Hematopoietic multipotent progenitor cell treated with erythropoietin and hydrocortisone succinate and interleukin-3 and kit ligand, for 6 days (in vitro differentiated cells): ENCODE measurements at regions not wholly inside any gene's neighbourhood (a gene's known extent, or its start where the extent isn't known, plus 50 kb on each side); places are given as distances from the start of the nearest gene placed in this dataset.

Experiments used
- DNase-seq: peaks from one replicate; pipeline ENCODE4 v3.0.0-alpha.2; 2015

DNA sequence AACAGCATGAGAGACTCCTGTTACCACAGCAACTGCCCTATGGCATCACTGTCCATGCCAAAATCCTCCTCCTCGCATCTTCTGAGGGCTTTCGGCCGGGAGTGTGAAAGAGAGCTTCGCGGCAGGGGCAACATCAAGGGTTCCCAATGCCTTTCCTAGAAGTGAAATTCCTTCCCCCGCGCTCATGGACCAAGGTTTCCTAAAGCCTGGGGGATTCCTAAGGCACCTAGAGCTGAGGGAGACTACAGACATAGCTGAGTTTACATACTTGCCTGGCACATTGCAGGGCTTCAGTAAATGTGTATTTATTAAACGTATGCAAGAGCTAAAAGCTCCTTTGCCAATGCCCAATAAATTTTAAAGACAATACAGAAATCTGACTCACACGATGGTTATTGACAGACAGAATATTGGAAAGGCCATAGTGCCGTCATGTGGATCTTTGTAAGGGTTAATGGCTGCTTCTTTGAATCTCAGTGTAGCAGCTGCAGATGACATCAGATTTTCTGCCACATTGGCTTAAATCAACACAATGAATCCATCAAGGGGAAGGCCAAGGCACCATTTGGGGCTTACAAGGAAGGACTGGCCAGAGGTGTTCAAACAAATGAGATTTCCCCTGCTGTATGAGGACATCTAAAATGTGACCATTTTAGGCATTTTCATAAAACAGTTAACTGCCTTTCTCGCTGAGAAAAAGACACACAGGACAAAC, 281.2 kb upstream of the JARID2 start:
- no peak for DNase-seq

DNA sequence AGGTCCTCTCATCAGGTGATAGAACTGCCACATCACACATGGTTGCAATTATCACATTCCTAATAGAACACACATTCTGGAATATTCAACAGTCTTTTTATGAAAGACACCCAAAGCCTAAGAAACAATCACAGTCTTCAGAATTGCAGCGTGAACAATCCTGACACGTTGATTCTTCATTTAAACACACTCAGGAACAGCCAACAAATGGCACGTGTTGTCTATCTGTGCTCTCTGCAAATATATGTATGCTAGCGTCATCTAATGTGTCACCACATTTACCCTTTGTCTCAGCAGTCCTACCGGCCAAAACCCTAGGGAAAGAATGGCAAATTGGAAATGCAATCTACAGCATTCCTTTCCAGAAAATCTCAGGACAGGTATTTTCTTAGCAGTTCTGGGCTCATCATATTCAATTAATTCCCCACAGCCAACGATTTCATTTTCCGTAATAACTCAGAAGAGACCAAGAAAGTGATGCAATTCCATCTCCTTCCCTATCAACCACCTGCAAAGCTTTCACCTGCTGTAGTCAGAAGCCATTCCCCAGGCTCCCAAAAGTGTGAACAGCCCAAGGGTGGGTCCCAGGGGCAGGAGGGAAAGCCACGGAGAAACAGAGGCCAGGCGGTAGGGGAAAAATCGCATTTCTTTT, 280.3 kb upstream of the JARID2 start:
- DNase-seq, result no peak

DNA sequence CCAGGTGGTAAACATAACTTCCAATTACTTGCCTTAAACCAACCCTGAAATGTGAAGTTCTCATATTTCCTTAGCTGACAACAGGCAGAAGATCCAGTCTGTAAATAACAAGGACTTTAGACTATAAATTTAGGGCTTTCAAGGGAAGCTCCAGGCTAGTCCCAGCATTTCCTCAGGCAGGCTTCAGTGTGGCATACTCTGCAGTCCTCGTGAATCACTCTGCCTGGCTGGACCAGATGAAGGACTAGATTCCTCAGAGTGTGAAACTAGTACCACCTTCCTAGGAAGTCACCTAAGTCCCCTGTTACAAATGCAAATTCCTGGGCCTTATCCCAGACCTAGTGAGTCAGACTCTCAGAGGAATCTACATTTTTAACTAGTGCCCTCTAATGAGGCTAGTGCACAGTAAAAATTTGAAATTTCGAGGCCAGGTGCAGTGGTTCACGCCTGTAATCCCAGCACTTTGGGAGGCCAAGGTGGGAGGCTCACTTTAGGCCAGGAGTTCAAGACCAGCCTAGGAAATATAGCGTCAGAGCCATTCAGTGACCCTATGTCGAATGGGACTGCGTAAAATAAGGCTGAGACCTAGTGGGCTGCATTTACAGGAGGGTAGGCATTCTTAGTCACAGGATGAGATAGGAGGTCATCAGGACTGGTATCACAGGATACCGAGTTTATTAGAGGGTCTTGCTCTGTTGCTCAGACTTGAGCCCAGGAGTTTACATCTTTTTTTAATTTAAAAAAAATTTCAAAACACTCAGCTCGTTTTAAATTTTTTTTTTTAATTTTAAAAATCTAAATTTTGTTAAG, 279.6 kb upstream of the JARID2 start:
- DNase-seq, result no peak

DNA sequence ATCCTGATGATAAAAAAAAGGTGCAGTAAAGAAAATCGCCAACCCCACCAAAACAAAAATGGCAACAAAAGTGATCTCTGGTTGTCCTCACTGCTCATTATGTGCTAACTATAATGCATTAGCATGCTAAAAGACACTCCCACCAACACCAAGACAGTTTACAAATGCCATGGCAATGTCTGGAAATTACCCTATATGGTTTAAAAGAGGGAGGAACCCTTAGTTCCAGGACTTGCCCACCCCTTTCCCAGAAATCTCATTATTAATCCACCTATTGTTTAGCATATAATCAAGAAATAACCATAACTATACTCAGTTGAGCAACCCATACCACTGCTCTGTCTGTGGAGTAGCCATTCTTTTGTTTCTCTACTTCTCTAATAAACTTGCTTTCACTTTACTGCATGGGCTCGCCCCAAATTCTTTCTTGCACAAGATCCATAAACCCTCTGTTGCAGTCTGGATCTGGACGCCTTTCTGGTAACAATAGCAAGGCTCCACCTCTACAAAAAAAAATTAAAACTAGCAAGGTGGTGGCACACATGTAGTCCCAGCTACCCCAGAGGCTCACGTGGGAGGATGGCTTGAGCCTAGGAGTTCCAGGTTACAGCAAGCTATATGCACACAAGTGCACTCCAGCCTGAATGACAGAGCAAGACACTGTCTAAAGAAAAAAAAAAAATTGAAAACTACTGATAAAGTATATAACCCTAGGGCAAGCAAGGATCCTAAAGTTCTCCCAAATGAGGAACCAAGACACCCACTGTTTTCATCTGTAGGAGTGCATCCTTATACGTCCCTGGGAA, 278.8 kb upstream of the JARID2 start:
- DNase-seq, result peak; percentile 18

DNA sequence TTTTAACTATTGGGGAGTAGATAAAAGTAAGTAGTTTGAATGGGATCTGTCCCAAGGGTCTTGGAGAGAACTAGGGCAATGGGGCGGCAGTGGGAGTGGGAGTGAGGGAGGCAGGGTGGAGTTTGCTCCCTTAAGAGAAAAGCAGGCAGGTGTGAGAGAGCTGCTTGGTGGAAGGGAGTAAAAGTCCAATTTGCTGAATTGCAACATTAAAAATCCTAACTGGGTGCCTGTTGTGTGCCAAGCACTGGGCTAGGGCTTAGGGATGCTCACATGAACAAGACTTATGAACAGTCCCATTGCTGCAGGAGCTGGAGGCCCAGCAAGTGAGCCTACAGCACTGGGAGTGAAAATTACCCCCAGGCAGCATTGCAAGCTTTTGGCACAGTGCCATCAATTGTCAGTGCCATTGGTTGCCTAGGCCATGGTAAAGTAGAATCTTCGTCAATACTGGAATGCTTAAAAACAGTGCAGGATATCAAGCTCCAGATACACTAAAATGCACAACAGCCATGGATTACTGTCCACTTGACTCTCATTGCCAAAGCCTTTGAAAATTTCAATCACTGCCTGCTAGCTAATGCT, 277.7 kb upstream of the JARID2 start:
- peak; percentile 52 for DNase-seq

DNA sequence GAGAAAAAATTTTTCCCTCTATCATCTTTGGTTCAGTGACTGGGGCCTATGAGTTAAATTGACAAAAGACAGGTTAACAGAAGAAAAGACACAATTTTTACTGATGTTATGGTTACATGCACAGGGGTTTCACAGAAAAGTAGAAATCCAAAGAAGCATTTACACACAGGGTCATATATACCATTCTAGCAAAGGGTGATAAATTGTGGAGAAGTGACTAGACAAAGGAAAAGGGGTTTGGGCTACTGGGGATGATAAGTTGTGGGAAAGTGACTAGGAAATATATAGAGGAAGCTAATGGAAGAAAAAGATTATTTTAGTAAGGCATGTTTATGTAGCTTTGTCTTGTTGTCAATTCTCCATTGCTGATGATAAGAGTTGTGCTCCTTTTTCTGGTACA, 276.7 kb upstream of the JARID2 start:
- DNase-seq, result no peak

DNA sequence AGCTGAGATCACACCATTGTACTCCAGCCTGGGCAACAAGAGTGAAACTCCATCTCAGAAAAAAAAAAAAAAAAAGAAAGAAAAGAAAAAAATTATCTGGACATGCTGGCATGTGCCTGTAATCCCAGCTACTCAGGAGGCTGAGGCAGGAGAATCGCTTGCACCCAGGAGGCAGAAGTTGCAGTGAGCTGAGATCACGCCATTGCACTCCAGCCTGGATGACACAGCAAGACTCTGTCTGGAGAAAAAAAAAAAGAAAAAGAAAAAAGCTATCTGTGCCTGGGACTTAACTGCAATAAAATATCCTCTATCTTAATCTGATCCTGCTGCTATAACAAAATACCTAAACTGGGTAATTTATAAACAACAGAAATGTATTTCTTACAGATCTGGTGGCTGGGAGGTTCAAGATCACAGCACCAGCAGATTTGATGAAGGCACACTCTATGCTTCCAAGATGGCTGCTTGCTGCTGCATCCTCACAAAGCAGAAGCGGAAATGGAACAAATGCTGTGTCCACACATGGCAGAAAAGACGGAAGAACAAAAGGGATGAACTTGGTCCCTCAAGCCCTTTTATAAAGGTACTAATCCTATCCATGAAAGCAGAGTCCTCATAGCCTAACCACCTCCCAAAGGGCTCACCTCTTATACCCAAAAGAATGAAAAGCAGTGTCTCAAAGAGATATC, 273.3 kb upstream of the JARID2 start:
- no peak for DNase-seq

DNA sequence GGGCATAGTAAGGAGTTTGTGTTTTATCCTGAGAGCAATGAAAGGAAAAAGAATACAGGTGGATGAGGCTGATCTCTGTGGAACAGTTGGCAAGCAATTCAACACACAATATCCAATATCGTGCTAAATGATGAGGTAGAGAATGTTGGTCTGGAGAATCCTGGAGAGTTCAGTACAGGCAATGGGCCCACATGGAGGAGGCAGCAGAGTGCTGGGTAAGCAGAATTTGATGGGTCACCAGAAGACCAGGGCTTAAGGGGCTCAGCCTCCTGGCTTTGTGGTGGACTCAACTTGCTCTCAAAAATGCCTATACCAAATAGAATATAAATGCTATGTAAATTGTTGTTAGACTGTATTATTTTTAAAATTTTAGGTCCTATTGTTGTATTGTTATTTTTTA, 271.5 kb upstream of the JARID2 start:
- no peak for DNase-seq

DNA sequence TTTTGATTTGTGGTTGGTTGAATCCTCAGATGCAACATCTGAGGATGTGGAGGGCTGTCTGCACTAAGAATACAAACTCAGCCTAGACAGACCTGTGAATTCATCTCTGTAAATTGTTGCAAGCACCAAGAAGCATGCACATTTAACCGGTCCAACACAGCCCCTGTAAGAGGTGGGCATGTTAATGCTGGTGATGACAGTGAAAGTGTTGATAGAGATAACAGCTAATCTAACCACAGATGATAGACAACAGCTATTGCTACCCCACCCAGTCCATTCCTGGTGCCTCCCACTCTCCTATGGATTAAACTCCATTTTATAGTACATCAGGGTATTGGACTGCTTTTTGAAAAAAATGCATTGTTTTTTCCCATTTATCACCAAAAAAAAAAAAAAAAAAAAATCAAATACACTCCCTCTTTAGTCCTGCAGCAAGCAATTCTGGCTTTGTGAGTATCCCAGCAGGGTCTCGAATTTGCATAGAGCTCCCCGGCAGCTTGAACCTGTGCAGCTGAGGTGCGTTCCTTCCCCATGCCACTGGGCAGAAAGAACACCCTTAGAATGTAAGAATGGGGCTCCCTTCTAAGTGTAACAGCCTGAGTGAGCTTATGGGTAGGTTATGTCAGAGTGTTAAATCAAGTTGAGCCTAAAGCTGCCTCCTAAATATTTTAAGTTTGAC, 270.9 kb upstream of the JARID2 start:
- peak; percentile 60 for DNase-seq

DNA sequence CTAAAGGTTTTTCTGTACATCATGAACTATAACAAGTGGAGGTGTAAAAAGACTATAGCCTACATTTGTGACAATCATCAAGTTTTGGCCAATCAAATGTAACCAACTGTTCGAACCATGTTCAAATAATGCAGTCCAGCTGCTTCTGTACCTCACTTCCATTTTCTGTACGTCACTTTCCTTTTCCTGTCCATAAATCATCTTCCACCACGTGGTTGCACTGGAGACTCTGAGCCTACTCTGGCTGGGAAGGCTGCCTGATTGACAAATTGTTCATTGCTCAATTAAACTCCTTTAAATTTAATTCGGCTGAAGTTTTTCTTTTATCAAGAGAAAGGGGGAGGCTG, 270.4 kb upstream of the JARID2 start:
- DNase-seq, result peak; percentile 32

DNA sequence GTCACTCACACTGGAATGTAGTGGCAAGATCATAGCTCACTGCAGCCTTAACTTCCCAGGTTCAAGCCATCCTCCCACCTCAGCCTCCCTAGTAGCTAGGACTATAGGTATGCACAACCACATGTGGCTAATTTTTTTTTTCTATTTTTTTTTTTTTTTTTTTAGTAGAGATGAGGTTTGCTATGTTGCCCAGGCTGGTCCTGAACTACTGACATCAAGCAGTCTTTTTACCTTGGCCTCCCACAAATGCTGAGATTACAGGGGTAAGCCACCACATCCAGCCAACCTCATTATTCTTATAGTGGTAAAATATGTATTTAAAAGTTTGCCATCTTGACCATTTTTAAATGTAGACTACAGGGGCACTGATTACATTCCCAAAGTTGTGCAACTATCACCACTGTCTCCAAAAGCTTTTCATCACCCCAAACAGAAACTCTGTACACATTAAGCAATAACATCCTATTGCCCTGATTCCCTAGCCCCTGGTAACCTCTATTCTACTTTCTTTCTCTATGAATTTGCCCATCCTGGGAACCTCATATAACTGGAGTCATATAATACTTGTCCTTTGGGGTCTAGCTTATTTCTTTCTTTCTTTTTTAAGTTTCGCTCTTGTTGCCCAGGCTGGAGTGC, 268.0 kb upstream of the JARID2 start:
- no peak for DNase-seq

DNA sequence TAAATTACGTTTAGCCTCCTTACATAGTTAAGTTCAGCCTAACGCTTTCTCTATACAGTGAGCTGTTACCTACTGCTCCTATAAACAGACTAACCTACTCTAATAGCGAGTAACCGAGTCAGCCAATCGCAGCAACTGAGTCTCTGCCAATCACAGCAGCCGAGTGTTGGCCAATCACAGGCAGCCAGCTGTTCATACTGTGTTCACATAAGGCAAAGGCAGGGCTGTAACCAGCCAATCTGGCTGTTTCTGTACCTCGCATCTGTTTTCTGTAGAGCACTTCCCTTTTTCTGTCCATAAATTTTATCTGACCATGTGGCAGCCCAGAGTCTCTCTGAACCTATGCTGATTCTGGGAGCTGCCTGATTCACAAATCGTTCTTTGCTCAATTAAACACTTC, 263.9 kb upstream of the JARID2 start:
- DNase-seq, result peak; percentile 77

DNA sequence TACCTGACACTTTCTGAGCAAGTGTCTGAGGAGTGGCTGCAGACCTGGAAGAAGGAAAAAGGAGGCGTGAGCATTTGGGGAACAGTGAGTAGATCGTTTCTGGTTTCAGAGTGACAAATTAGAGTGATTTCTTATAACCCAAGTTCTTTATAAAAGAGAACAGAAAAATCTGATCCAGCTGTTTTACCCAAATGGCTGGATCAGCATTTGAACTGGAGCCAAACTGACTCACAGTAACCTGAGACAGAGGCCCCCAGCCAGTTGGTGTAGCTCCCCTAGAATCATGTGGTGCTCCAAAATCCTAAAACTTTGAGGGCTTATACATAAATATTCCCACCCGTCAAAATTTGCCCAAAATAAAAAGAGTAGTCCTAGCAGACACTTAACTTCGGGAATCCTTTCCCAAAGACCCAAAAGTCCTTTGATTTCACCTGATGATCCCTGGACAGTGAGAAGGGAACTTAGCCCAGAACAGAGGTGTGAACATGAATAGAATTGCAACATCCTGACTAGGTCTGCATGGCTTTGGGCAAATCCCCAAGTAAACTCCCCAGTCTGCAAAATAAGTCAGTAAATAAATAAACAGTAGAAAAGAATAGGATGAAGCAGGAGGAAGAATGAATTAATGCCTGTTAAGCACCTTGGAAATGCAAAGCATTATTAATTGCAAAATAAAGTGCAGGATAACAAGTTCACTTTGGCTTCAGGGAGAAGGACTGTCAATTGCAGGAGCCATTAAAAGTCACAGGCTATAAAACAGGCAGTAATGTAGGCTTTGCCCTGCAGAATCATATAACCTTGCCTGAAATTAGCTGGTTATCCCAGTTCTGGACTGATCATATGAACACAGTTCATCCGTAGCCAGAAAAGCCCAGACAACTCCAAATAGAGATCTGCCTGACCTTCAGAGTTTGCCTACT, 262.0 kb upstream of the JARID2 start:
- no peak for DNase-seq

DNA sequence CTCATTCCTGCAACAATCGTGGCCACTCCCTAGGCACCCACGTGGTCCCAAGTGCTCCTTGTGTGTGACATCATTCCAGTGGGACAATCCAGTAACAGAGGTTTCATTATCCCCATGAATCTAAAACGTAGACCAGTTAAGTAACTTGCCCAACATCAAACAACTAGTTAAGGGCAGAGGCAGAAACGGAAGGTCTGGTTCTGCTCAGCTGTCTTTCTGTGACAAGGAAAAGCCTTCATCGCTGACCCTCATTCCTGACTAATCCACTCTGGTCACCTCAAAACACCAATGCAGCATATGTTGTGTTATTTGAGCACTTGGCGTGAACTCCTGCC, 261.4 kb upstream of the JARID2 start:
- DNase-seq, result no peak

DNA sequence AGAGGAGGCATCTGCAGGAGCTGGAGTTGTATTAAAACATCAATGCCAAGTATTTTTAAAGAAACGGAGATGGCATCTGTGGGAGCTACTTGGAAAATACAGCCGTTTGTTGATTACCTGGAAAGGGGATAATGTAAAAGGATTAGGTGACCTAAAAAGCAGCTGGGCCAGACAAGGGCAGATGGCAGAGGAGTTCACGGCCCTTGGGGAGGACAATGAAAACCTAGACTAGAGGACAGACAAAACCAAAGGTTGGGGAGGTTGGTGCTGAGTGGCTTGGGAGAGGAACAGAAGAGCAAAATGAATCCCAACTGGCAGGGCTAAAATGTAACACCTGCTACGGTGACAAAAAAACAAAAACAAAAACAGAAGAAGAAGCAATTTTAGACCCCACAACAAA, 260.5 kb upstream of the JARID2 start:
- DNase-seq, result no peak

DNA sequence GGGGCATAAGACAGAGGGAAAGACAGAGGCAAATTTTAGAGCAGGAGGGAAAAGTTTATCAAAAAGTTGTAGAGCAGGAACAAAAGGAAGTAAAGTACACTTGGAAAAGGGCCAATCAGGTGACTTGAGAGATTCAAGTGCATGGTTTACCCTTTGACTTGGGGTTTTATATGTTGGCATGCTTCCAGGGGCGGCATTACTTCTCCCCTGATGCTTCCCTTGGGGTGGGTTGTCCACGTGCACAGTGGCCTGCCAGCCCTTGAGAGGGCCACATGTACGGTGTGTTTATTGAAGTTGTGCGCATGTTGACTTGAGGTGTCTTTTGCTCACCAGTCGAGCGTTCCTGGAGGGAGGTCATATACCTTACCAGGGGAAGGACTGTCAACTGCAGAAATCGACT, 259.5 kb upstream of the JARID2 start:
- DNase-seq, result peak; percentile 60

DNA sequence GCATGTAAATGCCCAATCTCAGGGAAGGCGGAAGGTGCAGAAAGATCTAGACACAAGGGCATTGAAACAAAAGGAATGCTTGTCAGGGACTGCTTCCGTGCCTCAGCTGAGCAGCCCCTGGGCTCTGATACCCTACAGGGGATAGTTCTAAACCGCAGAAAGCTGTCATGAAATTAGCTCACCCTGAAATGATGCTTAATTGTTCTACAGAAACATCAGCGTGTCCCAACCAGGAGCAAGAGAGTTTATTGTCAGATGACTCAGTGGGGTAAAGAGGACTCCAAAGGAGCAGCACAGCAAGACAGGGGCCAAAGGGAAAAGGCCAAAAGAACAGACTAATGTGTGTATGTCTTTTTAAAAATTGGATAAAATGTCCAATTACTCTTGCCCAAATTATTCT, 258.4 kb upstream of the JARID2 start:
- DNase-seq, result no peak

DNA sequence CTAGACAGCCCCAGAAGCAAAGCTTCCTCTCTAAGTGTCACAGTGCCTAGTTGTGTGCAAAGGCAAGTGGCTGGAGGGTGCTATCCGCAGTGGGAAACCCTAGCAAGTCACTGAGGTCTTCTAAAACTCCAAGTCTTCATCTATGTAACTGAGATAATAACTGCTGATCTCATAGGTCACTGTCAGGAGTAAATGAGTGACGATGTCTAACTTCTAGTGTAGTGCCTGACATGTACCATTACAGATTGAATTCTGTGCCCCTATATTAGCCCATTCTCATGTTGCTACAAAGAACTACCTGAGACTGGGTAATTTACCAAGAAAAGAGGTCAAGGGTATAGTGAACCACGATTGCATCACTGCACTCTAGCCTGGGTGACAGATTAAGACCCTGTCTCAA, 253.5 kb upstream of the JARID2 start:
- no peak for DNase-seq

DNA sequence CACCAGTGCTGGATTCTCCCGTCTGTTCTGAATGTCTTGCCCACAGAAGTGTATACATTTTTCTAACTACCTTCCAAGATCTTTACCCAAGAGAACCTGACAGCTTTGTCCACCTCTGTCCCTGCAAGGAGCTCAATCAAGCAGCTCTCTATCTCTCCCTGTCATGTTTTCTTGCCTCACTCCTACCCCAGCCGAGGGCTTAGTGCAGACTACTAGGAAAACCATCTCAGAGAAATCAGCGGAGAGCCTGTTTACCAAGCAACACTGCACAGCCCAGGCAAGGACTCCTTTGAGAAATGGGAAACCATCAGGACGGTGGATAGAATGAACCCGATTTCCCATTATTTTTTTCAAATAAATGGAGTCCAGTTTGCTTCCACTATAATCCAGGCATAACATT, 250.7 kb upstream of the JARID2 start:
- no peak for DNase-seq

DNA sequence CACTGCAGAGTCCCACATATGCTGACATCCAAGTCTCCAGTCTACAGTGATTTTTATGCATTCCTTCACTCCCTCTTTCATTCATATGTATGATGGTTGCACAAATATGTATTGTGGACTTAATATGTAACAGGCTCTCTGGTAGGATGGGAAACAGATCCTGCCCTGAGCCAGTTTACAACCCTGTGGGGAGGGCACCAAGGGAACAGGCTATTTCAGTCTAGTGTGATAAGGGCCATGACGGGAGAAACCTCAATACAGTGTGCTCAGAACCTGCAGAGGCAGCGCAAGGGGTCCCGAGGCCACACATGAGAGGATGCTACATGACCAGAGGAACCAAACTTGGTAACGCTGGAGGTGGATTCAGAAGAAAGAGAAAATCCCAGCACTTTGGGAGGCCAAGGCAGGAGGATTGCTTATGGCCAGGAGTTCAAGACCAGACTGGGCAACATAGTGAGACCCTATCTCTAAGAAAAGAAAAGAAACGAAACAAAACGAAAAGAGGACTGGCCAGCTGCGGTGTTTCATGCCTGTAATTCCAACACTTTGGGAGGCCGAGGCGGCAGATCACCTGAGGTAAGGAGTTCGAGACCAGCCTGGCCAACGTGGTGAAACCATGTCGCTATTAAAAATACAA, 249.8 kb upstream of the JARID2 start:
- no peak for DNase-seq
